ENCODE measurements at regions not wholly inside any gene's neighbourhood (a gene's known extent, or its start where the extent isn't known, plus 50 kb on each side); places are given as distances from the start of the nearest gene placed in this dataset.

DNA sequence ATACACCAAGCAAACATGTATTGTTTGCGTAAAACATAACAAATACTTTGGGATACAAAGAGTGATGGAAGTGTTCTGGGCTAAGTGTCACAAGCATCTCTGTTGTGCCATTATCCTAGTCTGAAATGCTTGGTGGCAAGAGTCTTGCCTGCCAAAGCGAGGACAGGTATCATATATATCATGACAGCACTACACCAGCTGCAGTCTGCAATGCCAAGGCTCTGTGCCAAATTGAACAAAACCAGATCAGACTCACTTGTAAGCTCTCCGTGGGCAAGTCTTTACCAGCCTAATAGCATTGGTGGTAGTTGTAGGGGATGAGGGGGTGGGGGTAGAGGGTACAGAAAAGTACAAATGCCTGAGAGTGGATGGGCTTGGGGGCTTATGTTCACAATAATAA lies 119.2 kb downstream of the RWDD3 start:
- no peaks in the 10 kb centered on the region for H3K36me3 ChIP-seq (ENCODE audit: insufficient read depth, low read length)
- no peaks in the 10 kb centered on the region for H3K9me3 ChIP-seq (ENCODE audit: low read length)
- no peaks in the 10 kb centered on the region for H4K20me1 ChIP-seq (ENCODE audit: insufficient read depth, low read length)
- no peak overlapping the region for H3K4me2 ChIP-seq (ENCODE audit: low read length)
- no peaks in the 10 kb centered on the region for H3K79me2 ChIP-seq (ENCODE audit: insufficient read depth, low read depth, low read length)
- H3K4me1 ChIP-seq (ENCODE audit: insufficient read depth, low read length, poor library complexity, severe bottlenecking): no peaks in the 10 kb centered on the region
- H3K9me2 ChIP-seq (ENCODE audit: insufficient read depth, low read length): no peaks in the 10 kb centered on the region
- ChIA-PET POLR2A (interaction anchor here (0.6 kb wide), 1 partner anchor 63 kb away, joined by 4 read pairs; no protein-coding TSS in a partner anchor), CTCF (ENCODE audit: unreplicated experiment) (no interaction called here)
- no peak overlapping the region for H3K27ac ChIP-seq (ENCODE audit: low read depth, low read length, poor library complexity, severe bottlenecking)
- DNase-seq (ENCODE audit: low spot score): no peak
- intact Hi-C loops (cut with micrococcal nuclease; ENCODE audit: unreplicated experiment): no loop called here
- BruUV-seq (replicated peaks): no TSS peak
- H2AFZ ChIP-seq (ENCODE audit: low read length): no peak overlapping the region
- H3K4me3 ChIP-seq (ENCODE audit: low read depth, low read length, poor library complexity, severe bottlenecking): no peak overlapping the region
- TF ChIP-seq, protein P1, sequence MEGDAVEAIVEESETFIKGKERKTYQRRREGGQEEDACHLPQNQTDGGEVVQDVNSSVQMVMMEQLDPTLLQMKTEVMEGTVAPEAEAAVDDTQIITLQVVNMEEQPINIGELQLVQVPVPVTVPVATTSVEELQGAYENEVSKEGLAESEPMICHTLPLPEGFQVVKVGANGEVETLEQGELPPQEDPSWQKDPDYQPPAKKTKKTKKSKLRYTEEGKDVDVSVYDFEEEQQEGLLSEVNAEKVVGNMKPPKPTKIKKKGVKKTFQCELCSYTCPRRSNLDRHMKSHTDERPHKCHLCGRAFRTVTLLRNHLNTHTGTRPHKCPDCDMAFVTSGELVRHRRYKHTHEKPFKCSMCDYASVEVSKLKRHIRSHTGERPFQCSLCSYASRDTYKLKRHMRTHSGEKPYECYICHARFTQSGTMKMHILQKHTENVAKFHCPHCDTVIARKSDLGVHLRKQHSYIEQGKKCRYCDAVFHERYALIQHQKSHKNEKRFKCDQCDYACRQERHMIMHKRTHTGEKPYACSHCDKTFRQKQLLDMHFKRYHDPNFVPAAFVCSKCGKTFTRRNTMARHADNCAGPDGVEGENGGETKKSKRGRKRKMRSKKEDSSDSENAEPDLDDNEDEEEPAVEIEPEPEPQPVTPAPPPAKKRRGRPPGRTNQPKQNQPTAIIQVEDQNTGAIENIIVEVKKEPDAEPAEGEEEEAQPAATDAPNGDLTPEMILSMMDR (conservative IDR thresholded peaks at IDR 0.05; ENCODE audit: low read length): no peak

DNA sequence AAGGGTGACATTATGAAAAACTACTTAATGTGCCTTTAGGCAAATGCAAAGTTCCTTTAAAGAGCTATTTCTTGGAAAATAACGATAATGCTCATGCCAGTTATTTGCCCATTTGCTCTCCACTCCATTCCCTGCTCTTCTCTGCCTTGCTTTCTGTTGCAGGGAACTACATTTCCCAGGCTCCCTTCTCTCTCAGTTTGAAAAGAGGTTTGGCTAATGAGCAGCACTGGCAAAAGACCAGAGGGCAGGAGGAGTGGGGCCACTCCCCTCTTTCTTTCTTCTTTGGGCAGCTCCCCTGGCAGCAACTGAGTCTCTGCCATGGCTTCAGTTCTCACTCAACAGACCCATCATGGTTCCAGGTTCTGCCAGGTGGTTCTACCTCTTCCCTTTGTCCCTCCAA lies 130.5 kb downstream of the RWDD3 start:
- ChIA-PET POLR2A (no interaction called here), CTCF (ENCODE audit: unreplicated experiment) (no interaction called here)
- no TSS peak for BruUV-seq (replicated peaks)

GRCh38 chr1:95366498-95366897 lies 132.5 kb downstream of the RWDD3 start:
- intact Hi-C loops (cut with micrococcal nuclease; ENCODE audit: unreplicated experiment): no loop called here
- Histone ChIP-seq H3K9me3 (ENCODE audit: low read length) (no peaks in the 10 kb centered on the region), H3K4me1 (ENCODE audit: insufficient read depth, low read length, poor library complexity, severe bottlenecking) (no peaks in the 10 kb centered on the region), H3K9me2 (ENCODE audit: insufficient read depth, low read length) (no peaks in the 10 kb centered on the region), H4K20me1 (ENCODE audit: insufficient read depth, low read length) (no peaks in the 10 kb centered on the region), H3K4me3 (ENCODE audit: low read depth, low read length, poor library complexity, severe bottlenecking) (no peak overlapping the region), H3K36me3 (ENCODE audit: insufficient read depth, low read length) (no peaks in the 10 kb centered on the region), H3K27ac (ENCODE audit: low read depth, low read length, poor library complexity, severe bottlenecking) (no peak overlapping the region), H3K79me2 (ENCODE audit: insufficient read depth, low read depth, low read length) (no peaks in the 10 kb centered on the region), H2AFZ (ENCODE audit: low read length) (no peak overlapping the region), H3K4me2 (ENCODE audit: low read length) (no peak overlapping the region)
- BruUV-seq (replicated peaks): no TSS peak
- POLR2A ChIA-PET: no interaction called here
- CTCF ChIA-PET (ENCODE audit: unreplicated experiment): no interaction called here
- TF ChIP-seq, protein P1 (conservative IDR thresholded peaks at IDR 0.05; ENCODE audit: low read length): no peak
- TF ChIP-seq EZH2phosphoT487 (IDR thresholded peaks at IDR 0.05; ENCODE audit: borderline replicate concordance, low read depth, low read length): no peak
- DNase-seq (ENCODE audit: low spot score): no peak

More for the DNA sequence above, 130.5 kb downstream of the RWDD3 start:
- Histone ChIP-seq H4K20me1 (ENCODE audit: insufficient read depth, low read length) (no peaks in the 10 kb centered on the region), H3K9me3 (ENCODE audit: low read length) (no peaks in the 10 kb centered on the region), H3K9me2 (ENCODE audit: insufficient read depth, low read length) (no peaks in the 10 kb centered on the region), H2AFZ (ENCODE audit: low read length) (no peak overlapping the region), H3K79me2 (ENCODE audit: insufficient read depth, low read depth, low read length) (no peaks in the 10 kb centered on the region), H3K4me1 (ENCODE audit: insufficient read depth, low read length, poor library complexity, severe bottlenecking) (no peaks in the 10 kb centered on the region), H3K36me3 (ENCODE audit: insufficient read depth, low read length) (no peaks in the 10 kb centered on the region), H3K4me2 (ENCODE audit: low read length) (no peak overlapping the region), H3K4me3 (ENCODE audit: low read depth, low read length, poor library complexity, severe bottlenecking) (no peak overlapping the region), H3K27ac (ENCODE audit: low read depth, low read length, poor library complexity, severe bottlenecking) (no peak overlapping the region)
- TF ChIP-seq EZH2phosphoT487 (IDR thresholded peaks at IDR 0.05; ENCODE audit: borderline replicate concordance, low read depth, low read length): no peak
- TF ChIP-seq, protein P1 (conservative IDR thresholded peaks at IDR 0.05; ENCODE audit: low read length): no peak
- intact Hi-C loops (cut with micrococcal nuclease; ENCODE audit: unreplicated experiment): no loop called here
- no peak for DNase-seq (ENCODE audit: low spot score)

Measured in OCI-LY7 (cell line).